A673 (cell line): ENCODE measurements at regions not wholly inside any gene's neighbourhood (a gene's known extent, or its start where the extent isn't known, plus 50 kb on each side); places are given as distances from the start of the nearest gene placed in this dataset.

Source experiments
- EZH2 ChIP-seq: fragments of 200-600 bp; sonication (generic); IDR thresholded peaks from 2 replicates; pipeline ENCODE4 v1.6.1; 2017; ENCODE audit warnings: borderline replicate concordance, low read depth, mild to moderate bottlenecking, mixed read lengths, antibody characterized with exemption, low read length; ENCODE audit not compliant: poor library complexity, severe bottlenecking
- TF ChIP-seq, protein P1 (sequence below): fragments of 300-800, 200-600 bp; sonication (generic); conservative IDR thresholded peaks from 2 replicates; pipeline ENCODE4 v1.5.1; 2017; ENCODE audit warnings: low read depth, mild to moderate bottlenecking, antibody characterized with exemption, low read length, moderate library complexity, mixed read lengths

GRCh38 chr1:96880626-96881025, 159.0 kb downstream of the PTBP2 start:
- TF ChIP-seq, protein P1, sequence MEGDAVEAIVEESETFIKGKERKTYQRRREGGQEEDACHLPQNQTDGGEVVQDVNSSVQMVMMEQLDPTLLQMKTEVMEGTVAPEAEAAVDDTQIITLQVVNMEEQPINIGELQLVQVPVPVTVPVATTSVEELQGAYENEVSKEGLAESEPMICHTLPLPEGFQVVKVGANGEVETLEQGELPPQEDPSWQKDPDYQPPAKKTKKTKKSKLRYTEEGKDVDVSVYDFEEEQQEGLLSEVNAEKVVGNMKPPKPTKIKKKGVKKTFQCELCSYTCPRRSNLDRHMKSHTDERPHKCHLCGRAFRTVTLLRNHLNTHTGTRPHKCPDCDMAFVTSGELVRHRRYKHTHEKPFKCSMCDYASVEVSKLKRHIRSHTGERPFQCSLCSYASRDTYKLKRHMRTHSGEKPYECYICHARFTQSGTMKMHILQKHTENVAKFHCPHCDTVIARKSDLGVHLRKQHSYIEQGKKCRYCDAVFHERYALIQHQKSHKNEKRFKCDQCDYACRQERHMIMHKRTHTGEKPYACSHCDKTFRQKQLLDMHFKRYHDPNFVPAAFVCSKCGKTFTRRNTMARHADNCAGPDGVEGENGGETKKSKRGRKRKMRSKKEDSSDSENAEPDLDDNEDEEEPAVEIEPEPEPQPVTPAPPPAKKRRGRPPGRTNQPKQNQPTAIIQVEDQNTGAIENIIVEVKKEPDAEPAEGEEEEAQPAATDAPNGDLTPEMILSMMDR = no peak
- TF ChIP-seq EZH2 = no peak
